Testis (tissue), 2 donors: ENCODE measurements at regions not wholly inside any gene's neighbourhood (a gene's known extent, or its start where the extent isn't known, plus 50 kb on each side); places are given as distances from the start of the nearest gene placed in this dataset.

Experiments
- POLR2A ChIP-seq: fragments of 450-650 bp; IDR thresholded peaks from one replicate; pipeline ENCODE4 v1.6.1; 2017; ENCODE audit warnings: antibody characterized with exemption, mild to moderate bottlenecking, moderate library complexity
- TF ChIP-seq, protein P1 (sequence below), 3 experiments: fragments of 450-650 bp in 2 of 3; fragments of 200-600 bp in 1 of 3; sonication (generic) in 1 of 3; IDR thresholded peaks; one replicate each; pipeline ENCODE4 v1.5.1; 2016 to 2019; ENCODE audit warnings: antibody characterized with exemption in 3 of 3, mild to moderate bottlenecking in 2 of 3, moderate library complexity in 1 of 3

DNA sequence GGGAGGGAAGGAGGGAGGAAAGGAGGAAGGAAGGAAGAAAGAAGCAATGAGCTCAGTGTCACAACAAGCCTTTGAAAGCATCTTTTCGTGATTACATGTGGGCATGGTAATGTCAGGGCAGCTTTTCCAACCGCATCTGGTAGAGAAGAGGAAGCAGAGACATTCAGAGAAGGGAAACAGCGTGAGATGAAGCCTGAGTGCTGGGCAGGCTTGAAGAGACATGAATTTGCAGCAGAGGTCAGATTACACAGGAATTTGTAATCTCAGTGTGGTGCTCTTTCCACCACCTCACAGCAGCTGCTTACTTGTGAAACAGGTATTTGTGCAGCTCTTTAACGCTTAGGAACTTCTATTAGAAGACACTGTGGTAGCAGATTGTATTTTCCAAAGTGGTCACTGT lies 289.5 kb upstream of the C11orf87 start:
- TF ChIP-seq, protein P1, sequence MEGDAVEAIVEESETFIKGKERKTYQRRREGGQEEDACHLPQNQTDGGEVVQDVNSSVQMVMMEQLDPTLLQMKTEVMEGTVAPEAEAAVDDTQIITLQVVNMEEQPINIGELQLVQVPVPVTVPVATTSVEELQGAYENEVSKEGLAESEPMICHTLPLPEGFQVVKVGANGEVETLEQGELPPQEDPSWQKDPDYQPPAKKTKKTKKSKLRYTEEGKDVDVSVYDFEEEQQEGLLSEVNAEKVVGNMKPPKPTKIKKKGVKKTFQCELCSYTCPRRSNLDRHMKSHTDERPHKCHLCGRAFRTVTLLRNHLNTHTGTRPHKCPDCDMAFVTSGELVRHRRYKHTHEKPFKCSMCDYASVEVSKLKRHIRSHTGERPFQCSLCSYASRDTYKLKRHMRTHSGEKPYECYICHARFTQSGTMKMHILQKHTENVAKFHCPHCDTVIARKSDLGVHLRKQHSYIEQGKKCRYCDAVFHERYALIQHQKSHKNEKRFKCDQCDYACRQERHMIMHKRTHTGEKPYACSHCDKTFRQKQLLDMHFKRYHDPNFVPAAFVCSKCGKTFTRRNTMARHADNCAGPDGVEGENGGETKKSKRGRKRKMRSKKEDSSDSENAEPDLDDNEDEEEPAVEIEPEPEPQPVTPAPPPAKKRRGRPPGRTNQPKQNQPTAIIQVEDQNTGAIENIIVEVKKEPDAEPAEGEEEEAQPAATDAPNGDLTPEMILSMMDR (IDR thresholded peaks at IDR 0.05) = no peak
- no peak for TF ChIP-seq POLR2A
